CMK (cell line): ENCODE measurements at regions not wholly inside any gene's neighbourhood (a gene's known extent, or its start where the extent isn't known, plus 50 kb on each side); places are given as distances from the start of the nearest gene placed in this dataset.

ENCODE experiments used
- DNase-seq: peaks from one replicate; pipeline ENCODE4 v3.0.0-alpha.2; 2010; ENCODE audit warnings: low read depth

DNA sequence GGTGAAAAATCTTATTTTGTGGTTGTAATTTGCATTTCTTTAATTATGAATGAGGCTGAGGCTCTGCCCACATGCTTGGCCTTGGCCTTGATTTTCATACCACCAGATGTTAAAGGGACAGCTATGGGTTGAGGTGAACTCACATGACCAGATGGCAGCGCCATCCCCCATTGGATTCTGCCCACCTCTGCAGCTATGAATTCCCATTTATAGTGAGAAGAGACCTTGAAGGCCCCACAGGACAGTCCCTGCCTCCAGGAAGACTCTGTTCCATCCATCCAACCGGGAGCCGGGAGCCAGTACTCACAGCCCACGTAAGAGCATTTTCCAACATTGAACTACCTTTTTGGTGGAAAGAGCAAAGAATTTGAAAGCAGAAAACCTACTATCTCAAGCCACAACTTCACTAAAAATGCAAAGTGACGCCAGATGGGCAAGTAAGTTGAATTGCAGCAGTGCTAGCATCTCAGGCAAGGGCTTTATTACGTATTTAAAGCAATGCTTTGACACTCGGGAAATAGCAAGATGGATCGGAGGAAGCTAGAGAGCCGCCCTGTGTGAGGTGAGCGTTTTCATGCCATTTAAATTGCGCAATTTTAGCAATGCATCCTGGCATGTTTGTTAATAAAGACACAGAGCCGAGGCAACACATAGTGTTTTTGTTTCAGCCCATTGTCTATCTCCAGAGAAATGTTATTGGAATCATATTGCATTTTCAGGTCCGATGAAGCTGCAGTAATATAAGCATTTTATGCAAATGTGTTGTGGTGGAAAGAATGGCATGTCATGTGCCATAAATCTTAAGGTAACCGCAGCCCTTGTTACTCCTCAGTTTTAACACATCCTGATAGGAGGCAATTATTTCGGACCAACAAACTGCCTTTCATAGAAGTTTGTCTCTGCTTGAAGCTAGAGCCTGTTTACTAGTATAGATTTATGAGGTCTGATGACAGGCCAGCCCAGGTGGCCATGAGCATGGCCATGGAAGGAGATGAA lies 273.4 kb upstream of the TNRC6C start:
- no peak for DNase-seq

DNA sequence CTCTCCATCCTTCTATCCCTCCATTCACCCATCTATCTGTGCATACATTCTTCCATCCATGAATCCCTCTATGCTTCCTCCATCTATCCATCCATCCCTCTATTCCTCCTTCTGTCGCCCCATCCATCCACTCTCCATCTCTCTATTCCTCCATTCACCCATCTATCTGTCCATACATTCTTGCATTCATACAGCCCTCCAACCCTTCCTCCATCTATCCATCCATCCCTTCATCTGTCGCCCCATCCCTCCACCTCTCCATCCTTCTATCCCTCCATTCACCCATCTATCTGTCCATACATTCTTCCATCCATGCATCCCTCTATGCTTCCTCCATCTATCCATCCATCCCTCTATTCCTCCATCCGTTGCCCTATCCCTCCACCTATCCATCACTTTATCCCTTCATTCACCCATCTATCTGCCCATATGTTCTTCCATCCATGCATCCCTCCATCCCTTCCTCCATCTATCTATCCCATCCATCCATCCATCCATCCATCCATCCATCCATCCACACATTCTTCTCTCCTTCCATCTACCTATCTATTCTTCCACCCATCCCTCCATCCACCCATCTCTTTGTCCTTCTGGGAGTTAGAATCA lies 272.5 kb upstream of the TNRC6C start:
- DNase-seq, result no peak

DNA sequence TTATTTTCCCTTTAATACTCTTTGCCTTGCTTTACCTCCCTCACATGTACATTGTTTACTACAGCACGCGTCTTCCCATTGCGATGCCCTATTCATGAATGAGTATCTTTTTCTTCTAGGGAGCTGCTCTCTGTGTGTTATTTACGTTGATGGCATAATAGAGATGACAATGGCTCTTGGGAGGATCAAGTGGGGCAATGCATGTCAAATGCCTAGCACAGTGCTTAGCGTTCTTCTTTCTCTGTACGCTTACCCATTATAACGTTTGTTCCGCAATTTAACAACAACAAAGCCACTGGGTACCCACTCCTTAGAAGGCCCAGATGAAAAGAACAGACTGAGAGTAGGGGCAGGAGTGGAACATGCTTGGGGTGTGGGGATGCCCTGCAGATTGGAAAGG lies 271.6 kb upstream of the TNRC6C start:
- DNase-seq, result no peak

DNA sequence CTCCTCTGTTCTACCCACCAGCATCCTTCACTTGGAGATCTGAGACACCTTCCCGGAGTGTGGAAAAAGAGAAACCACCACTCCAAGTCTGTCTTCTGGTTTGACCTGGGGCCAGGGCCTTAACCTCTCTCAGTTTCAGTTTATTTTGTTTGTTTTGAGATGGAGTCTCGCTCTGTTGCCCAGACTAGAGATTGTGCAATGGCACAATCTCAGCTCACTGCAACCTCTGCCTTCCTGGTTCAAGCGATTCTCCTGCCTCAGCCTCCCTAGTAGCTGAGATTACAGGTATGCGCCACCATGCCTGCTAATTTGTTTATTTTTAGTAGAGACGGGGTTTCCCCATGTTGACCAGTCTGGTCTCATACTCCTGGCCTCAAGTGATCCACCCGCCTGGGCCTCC lies 271.1 kb upstream of the TNRC6C start:
- DNase-seq, result no peak

DNA sequence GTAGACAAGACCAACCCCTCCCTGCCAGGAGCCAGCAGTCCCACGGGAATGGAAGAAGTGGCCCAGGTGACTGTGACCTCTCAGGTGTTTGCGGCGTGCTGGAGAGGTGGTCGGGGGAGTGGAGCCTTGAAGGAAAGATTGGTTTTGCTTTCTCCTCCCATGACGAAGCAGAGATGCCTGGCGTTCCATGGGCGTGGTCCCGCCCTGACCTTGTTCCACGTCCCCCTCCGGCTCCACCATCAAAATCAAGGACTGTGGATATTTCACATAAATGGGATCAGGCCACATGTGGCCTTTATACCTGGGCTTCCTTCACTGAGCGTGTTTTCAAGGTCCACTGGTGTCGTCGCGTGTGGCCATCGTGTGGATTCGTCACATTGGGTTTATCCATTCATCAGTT lies 270.6 kb upstream of the TNRC6C start:
- DNase-seq, result no peak

DNA sequence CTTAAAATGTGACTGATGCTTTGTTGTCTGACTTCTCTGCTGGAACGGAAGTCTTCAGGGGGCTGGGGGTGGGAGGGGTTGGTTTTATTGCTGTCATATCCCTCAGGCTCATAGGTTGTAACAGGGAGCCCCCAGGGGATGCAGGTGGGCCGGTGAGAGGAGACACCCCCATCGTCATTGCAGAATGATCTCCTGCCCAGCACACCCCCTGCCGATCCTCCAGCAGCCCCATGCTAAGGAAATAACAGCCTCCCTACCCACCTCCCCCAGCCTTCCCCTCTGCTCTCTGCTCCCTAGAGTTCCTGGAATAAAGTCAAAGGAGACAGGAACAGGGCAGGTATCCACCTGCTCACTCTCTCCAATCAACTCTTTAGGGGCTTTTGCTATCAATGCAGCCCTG lies 270.1 kb upstream of the TNRC6C start:
- DNase-seq, result no peak

DNA sequence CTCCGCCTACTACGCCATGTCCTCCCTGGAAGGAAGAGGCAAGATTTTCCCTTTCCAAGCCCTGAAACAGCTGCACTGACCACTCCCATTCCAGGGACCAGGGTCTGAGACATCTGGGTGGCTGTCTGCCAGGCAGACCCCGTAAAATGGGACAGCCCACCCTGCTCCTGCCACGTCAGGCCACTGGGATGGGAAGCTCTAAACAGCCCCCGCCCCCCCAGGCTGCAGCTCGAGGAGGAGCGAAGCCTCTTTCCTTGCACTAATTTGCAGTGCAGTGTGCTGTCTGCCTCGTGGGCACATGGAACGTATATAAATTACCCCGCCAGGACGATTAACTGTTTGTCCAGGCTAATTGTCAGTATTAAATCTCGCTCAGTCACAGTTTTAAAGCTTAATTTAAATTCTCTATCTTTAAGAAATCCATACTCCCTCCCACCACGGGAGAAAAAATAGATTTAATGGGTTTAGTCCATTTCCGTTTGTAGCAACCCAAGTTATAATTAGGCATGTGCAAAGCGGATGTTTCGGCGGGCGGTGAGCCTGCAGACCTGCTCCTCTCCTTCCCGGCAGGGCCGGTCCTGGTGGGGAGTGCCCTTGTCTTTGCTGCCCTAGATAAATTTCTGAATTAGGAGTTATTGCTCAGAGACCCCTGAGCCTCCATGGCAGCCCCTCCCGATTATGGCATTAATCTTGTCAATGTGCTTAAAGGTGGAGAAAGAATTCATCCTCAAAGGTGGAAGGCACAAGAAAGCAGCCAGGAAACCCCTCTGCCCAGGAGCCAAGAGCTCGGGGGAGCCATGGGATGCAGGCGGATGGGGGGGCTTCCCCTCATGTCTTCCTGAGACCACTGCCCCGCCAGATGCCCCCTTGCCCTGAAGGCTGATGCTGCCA lies 268.0 kb upstream of the TNRC6C start:
- no peak for DNase-seq

DNA sequence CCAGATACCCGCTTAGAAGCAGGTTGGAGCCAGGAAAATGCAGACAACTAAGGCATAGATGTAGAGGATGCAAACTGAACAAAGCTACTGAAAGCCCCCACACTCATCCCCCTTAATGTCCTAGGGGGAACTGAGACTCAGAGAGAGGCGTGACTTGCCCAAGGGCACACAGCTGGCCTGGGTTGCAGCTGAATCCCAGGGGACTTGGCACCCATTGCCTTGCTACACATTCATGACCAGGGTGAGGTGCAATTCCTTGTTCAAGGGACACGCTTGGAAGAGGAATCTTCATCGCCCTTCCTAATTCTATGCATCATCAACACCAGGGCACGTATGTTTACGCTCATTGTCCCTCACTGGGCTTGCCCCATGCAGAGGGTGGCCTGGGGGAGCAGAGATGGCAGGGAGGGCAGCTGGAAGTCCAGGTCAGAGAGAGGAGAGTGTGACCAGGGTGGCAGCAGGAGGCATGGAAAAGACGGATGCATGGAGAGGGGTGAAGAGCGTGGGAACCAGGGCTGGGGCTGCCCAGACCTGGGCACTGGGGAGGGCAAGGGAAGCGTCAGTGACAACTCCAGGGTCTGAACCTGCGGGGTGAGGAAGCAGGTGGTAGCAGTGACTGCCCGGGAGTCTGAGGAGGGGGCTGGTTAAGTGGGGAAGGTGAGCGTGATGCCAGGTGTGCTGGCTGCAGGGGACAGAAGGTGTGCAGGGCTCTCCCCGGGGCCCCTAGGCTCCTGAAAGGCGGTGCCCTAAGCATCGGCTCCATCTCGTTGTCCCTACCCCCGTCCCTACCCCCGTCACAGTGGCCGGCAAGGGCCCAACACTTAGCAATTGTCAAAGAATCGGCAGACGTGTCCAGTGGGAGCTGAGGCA lies 267.1 kb upstream of the TNRC6C start:
- DNase-seq, result no peak

DNA sequence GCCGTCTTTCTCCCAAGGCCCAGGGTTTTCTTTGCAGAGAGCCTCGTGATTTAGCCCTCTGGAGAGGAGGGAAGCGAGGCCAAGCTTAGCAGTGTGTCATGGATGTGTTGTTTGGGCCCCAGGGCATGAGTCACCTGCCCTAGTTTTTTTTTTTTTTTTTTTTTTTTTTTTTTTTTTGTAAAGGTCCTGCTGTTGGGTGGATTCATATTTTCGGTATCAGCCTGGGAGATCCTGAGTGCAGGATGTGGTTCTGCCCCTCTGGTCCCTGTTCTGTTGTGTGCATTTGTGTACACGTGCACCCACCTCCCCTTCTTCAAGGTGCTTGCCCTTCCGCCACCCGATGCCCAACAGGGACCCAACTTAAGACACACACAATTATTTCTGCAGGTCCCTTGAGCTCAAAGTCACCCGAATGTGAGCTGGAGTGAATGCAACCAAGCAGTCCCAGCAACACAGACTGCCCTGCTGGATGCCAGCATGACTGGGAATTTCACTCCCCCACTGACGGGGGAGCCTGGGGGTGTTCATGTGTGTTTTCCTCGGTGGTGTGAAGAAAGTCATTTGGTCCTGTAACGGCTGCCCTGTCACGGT lies 265.8 kb upstream of the TNRC6C start:
- no peak for DNase-seq

DNA sequence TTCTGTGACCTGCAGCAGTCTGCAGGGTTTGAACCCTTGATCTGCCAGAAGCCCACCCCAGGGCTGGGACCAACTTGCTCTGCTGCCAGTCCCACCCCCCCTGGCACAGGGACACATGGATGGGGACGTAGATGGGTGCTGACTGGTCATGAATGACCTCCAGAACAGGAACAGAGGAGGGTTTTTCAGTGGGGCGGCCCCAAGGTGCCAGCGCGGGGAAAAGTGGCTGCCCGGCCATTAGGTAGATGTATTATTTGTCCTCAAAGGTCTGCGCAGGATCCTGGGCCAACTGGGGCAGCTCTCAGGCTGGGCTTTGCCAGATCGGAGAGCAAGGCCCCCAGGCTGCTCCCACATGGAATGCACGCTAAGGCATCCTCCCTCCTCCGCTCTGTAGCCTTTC lies 265.2 kb upstream of the TNRC6C start:
- DNase-seq, result no peak

DNA sequence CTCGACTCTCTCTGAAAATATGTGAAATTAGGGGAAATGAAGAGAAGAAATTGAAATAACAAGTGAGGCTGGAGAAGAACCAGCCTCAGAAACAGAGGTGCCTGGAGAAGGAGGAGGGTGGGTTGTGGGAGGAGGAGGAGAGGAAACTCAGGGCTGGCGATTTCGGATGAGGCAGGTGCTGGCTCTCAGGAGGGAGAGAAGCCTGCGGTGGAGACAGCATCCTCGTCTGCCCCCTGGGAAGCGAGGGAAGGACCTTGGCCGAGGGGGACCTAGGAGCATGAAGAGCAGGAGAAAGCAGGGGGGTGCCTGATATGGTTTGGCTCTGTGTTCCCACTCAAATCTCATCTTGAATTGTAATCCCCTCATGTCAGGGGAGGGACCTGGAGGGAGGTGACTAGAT lies 264.7 kb upstream of the TNRC6C start:
- DNase-seq, result no peak

DNA sequence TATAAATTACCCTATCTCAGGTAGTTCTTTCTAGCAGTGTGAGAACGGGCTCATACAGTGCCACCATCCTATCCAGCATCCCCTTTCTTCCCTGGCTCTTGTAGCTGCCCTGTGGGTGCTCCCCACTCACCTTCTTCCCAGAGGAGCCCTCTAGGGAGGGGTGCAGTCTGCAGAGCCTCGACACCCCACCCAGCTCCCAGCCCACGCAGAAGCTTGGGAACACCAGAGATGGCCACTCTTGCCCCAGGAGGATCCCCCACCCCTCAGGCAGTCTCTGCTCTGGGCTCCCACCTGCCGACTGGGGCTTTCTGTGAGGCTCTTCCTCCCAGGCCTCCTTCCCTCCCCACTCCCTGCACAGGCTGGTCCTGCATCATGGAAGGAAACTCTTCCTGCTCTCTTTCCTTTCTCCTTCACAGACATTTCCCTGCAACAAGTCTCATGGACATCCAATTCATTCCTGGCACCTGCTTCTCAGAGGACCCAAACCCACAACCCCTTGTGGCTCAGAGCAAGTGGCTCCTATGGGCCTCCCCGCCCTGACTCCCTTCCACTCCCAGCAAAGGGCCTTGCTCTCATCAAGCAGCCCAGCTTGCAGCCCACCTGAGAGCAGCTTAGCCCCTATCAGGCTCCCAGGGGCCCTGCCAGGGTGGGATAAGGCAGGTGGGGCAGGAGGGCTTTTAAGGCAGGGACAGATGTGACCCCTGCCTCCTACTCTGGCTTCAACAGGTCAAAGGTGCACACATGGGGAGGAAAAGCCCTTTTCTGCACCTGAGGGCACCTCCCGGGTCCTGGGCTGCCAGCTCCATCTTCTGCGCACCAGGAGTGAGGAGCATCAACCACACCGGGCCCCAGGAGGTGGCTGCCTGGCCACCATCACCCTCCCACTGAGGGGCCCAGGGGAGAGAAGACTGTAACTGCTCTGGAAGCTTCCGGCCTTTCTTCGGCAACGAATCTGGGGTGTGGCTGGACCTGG lies 263.8 kb upstream of the TNRC6C start:
- DNase-seq, result no peak

DNA sequence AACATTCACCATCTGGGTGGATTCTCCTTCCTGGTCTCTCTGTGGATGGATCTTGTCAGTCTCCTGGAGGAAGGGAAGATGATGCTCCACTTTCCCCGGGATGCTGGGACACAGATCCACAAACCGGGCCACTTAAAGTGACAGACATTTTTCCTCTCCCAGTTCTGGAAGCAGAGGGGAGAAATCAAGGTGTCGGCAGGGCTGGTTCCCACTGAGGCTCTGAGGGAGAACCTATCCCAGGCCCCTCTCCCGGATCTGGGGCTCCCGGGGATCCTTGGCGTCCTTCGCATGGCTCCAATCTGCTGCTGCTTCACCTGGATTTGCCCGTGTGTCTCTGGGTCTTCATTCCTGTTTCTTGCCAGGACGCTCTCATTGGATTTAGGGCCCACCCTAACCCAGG lies 263.1 kb upstream of the TNRC6C start:
- no peak for DNase-seq

DNA sequence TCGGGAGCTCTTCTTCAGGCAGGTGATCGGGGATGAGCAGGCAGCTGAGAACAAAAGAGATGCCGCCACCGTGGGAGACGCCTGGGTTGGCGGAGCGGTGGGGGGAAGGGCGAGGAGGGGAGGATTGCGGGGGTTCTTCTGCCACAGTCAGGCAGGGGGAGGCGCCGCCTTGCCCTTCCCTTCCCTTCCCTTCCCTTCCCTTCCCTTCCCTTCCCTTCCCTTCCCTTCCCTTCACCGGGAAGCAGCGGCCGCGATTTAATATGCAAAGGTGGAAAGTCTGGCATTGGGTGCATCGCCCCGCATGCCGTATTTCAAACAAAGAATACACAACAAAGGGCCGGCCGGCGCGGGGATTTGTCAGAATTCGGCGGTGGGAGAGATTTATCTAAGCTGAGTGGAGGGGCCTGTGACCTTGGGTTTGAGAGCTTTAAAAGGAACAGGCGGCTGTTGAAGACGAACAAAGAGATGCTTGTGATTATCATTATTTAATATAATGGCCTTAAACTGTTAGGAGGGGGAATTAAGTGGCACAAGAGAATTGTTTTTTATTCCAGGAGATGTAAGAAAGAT lies 262.3 kb upstream of the TNRC6C start:
- DNase-seq, result no peak

DNA sequence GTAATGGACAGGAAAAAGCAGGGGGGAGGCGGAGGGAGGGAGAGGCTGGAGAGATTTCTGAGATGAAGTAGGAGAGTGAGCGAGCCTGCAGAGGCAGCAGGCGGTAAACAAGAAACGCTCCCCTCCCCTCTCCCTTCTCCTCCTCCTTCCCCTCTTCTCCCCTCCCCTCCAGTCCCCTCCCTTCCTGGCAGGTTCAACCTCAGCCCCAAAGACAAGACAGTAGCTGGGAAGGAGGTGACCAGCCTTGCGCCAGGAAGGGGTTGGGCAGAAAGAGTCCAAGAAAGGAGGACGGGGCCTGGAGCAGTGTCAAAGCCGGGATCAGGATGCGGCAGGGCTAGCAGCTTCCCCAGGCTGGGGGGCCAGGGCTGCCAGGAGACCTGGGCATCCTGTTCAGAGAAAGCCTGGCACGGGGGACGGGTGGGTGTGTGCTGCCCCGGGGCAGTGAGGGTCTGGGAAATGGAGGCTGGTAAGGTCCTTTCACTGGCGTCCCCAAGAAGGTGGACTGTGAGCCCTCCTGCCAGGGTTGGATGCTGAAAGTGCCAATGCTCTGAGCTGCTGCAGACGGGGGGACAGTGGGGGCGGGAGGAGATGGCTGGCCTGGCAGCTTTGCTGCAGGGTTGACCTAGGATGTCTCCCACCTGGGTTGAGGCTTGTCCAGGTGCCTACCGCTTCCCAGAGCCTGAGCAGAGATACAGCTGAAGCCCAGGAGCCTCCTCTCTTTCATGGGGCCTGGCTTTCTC lies 261.6 kb upstream of the TNRC6C start:
- DNase-seq, result no peak

DNA sequence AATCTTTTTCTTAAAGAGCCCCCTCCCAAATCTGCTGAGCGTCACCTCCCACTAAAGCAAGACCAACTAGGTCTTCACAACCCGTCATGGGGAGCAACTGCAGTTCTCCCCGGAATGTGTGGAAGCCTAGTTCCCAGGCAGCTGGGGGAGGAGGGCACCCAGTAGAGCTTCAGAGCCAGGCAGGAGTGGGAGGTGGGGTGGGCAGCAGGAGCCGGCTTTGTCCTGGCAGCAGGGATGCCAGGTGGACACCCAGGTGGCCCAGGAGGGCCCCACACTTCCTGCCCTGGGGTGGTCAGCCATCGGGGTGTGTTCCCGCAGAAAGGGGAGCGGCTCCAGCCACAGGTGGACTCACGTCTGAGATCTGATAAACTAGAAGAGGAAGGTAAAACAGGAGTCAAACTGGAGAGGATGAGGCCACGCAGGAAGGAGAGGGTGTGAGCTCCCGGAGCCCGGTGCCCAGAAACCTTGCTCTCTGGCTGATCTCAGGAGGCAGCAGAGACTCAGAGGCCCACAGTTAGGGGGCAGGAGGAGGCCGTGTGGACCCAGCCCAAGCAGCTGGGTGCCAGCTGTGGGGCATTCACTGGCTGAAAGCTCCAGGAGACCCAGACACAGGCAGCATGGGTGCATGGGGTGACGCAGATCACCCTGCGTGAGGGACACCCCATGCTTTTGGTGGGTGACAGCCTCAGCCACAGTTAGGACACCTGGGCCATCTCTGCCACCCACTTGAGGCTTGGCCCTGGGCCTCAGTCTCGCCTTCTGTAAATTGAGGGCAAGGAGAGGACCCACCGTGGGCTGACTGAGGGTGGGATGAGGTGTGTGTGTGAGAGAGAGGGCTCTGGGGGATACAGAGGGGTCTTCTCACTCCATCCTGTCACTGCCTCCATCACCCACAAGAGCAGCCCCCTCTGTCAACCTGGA lies 260.8 kb upstream of the TNRC6C start:
- no peak for DNase-seq

DNA sequence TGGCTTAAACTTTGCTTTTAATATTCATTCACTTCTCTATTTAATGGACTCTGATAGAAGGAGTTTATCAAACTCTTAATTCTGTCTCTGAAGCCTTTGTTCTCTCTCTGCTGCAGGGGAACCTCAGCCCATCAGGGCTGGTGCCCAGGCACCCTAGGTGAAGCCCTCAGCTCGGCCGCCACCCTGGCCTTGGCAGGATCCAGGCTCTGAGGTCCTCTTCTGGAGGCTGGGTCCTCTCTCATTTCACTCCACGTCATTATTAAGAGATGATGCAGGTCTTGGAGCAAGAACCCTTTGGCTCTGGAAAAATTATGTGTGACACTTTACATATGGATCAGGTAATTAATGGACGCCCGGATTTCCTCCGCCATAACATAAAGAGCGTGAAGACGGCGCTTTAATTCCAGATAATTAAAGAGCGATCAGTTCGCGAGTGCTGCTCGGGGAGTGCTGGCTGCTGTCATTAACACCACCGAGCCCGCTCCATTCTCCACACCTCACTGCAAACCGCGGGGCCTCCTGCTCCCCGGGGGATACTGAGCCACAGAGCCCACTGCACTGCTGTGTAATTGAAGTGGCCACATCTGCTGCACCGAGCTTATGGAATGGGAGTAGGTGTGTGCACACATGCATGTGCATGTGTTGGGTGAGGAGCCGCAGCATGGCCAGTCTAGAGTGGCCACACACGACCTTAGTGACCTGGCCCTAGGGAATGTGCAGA lies 259.4 kb upstream of the TNRC6C start:
- DNase-seq, result no peak
